ENCODE measurements at regions not wholly inside any gene's neighbourhood (a gene's known extent, or its start where the extent isn't known, plus 50 kb on each side); places are given as distances from the start of the nearest gene placed in this dataset.
"Not testable (repeated sequence)": the region's sequence is repeated elsewhere in the genome, so short reads cannot be mapped to it uniquely, and the experiment has no call there.

GRCh38 chr5:28305891-28306290 is 1267.5 kb upstream of the CDH9 start:
- in situ Hi-C loops (cut with HindIII; ENCODE audit: low sequenced_read_pairs), result no loop called here
- DNase-seq (ENCODE audit: low spot score), result no peak

- in situ Hi-C loops (cut with HindIII; ENCODE audit: low sequenced_read_pairs), result no loop called here
- no peak for DNase-seq (ENCODE audit: low spot score)
Observed at GRCh38 chr5:28301712-28302111, 1263.3 kb upstream of the CDH9 start.

- in situ Hi-C loops (cut with HindIII; ENCODE audit: low sequenced_read_pairs), result no loop called here
- no peak for DNase-seq (ENCODE audit: low spot score)
Observed at GRCh38 chr5:28296254-28297013, 1258.0 kb upstream of the CDH9 start.

GRCh38 chr5:28287021-28287420 is 1248.6 kb upstream of the CDH9 start:
- DNase-seq (ENCODE audit: low spot score); in situ Hi-C loops (cut with HindIII; ENCODE audit: low sequenced_read_pairs): not testable (repeated sequence)

GRCh38 chr5:28286566-28286965 is 1248.2 kb upstream of the CDH9 start:
- in situ Hi-C loops (cut with HindIII; ENCODE audit: low sequenced_read_pairs), result no loop called here
- DNase-seq (ENCODE audit: low spot score), result no peak

- no peak for DNase-seq (ENCODE audit: low spot score)
- in situ Hi-C loops (cut with HindIII; ENCODE audit: low sequenced_read_pairs), result no loop called here
Observed at GRCh38 chr5:28284788-28285187, 1246.4 kb upstream of the CDH9 start.

- no peak for DNase-seq (ENCODE audit: low spot score)
- in situ Hi-C loops (cut with HindIII; ENCODE audit: low sequenced_read_pairs), result no loop called here
Observed at GRCh38 chr5:28281351-28281750, 1243.0 kb upstream of the CDH9 start.

GRCh38 chr5:28275931-28276330 is 1237.5 kb upstream of the CDH9 start:
- DNase-seq (ENCODE audit: low spot score), result no peak
- in situ Hi-C loops (cut with HindIII; ENCODE audit: low sequenced_read_pairs), result no loop called here

GRCh38 chr5:28269978-28270377 is 1231.6 kb upstream of the CDH9 start:
- no peak for DNase-seq (ENCODE audit: low spot score)
- in situ Hi-C loops (cut with HindIII; ENCODE audit: low sequenced_read_pairs), result no loop called here

- no peak for DNase-seq (ENCODE audit: low spot score)
- in situ Hi-C loops (cut with HindIII; ENCODE audit: low sequenced_read_pairs), result no loop called here
Observed at GRCh38 chr5:28265877-28266276, 1227.5 kb upstream of the CDH9 start.

- in situ Hi-C loops (cut with HindIII; ENCODE audit: low sequenced_read_pairs), result no loop called here
Observed at GRCh38 chr5:28254846-28255245, 1216.5 kb upstream of the CDH9 start.

GRCh38 chr5:28253431-28253830 is 1215.0 kb upstream of the CDH9 start:
- in situ Hi-C loops (cut with HindIII; ENCODE audit: low sequenced_read_pairs), result no loop called here

More at GRCh38 chr5:28254846-28255245, 1216.5 kb upstream of the CDH9 start:
- no peak for DNase-seq (ENCODE audit: low spot score)

GRCh38 chr5:28249771-28250415 is 1211.5 kb upstream of the CDH9 start:
- no peak for DNase-seq (ENCODE audit: low spot score)
- in situ Hi-C loops (cut with HindIII; ENCODE audit: low sequenced_read_pairs), result no loop called here

More at GRCh38 chr5:28253431-28253830, 1215.0 kb upstream of the CDH9 start:
- DNase-seq (ENCODE audit: low spot score), result no peak

GRCh38 chr5:28234356-28234968 is 1196.1 kb upstream of the CDH9 start:
- DNase-seq (ENCODE audit: low spot score), result no peak
- in situ Hi-C loops (cut with HindIII; ENCODE audit: low sequenced_read_pairs), result no loop called here

- DNase-seq (ENCODE audit: low spot score), result no peak
- in situ Hi-C loops (cut with HindIII; ENCODE audit: low sequenced_read_pairs), result no loop called here
Observed at GRCh38 chr5:28226407-28226806, 1188.0 kb upstream of the CDH9 start.

- no peak for DNase-seq (ENCODE audit: low spot score)
- in situ Hi-C loops (cut with HindIII; ENCODE audit: low sequenced_read_pairs), result no loop called here
Observed at GRCh38 chr5:28219539-28219938, 1181.2 kb upstream of the CDH9 start.

- no peak for DNase-seq (ENCODE audit: low spot score)
- in situ Hi-C loops (cut with HindIII; ENCODE audit: low sequenced_read_pairs), result no loop called here
Observed at GRCh38 chr5:28217695-28218094, 1179.3 kb upstream of the CDH9 start.

- in situ Hi-C loops (cut with HindIII; ENCODE audit: low sequenced_read_pairs), result no loop called here
- DNase-seq (ENCODE audit: low spot score), result no peak
Observed at GRCh38 chr5:28216939-28217360, 1178.6 kb upstream of the CDH9 start.

- no peak for DNase-seq (ENCODE audit: low spot score)
- in situ Hi-C loops (cut with HindIII; ENCODE audit: low sequenced_read_pairs), result no loop called here
Observed at GRCh38 chr5:28215091-28215490, 1176.7 kb upstream of the CDH9 start.

- DNase-seq (ENCODE audit: low spot score), result no peak
- in situ Hi-C loops (cut with HindIII; ENCODE audit: low sequenced_read_pairs), result no loop called here
Observed at GRCh38 chr5:28214292-28214691, 1175.9 kb upstream of the CDH9 start.

Data from G401 (cell line).